Ishikawa (cell line): ENCODE measurements at regions not wholly inside any gene's neighbourhood (a gene's known extent, or its start where the extent isn't known, plus 50 kb on each side); places are given as distances from the start of the nearest gene placed in this dataset.

ENCODE experiments used
- CEBPB ChIP-seq: IDR thresholded peaks from 2 replicates; pipeline ENCODE4 v1.6.1; 2012
- TF ChIP-seq, protein P1 (sequence below): IDR thresholded peaks from 2 replicates; pipeline ENCODE4 v1.6.1; 2012

GRCh38 chrX:9252182-9252581 is 212.7 kb upstream of the TBL1X start:
- TF ChIP-seq, protein P1, sequence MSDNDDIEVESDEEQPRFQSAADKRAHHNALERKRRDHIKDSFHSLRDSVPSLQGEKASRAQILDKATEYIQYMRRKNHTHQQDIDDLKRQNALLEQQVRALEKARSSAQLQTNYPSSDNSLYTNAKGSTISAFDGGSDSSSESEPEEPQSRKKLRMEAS = no peak
- no peak for TF ChIP-seq CEBPB
